ENCODE measurements at regions not wholly inside any gene's neighbourhood (a gene's known extent, or its start where the extent isn't known, plus 50 kb on each side); places are given as distances from the start of the nearest gene placed in this dataset.

GRCh38 chr9:79480639-79481038, 91.1 kb upstream of the TLE4 start:
- Histone ChIP-seq H3K27me3 (replicated peaks in 1 of 4; ENCODE audit: control insufficient read depth in 3 of 4, extremely low read depth in 1 of 4, insufficient read depth in 3 of 4, low read length in 3 of 4) (no peaks in the 10 kb centered on the region), H3K9ac (replicated peaks in 1 of 4; ENCODE audit: extremely low read depth in 1 of 4, low read depth in 3 of 4, low read length in 3 of 4) (no peak overlapping the region), H2BK20ac (ENCODE audit: low read length) (no peak overlapping the region), H2BK15ac (ENCODE audit: low read length) (no peak overlapping the region), H3K27ac (ENCODE audit: low read depth, low read length) (no peak overlapping the region), H3K14ac (ENCODE audit: insufficient read length) (no peak overlapping the region), H4K8ac (ENCODE audit: extremely low read depth, insufficient read depth, low read length) (no peak overlapping the region), H2BK12ac (ENCODE audit: low read depth, low read length) (no peak overlapping the region), H3K23me2 (ENCODE audit: low read depth, low read length) (peaks cover 2% of the 10 kb centered on the region; the same call in 1 of the 2 replicates), H3K18ac (ENCODE audit: extremely low read depth, low read length) (no peak overlapping the region), H3K23ac (ENCODE audit: insufficient read length) (peak overlapping the region; percentile 76), H3K36me3 (ENCODE audit: control insufficient read depth in 2 of 4, insufficient read depth in 4 of 4, low read length in 3 of 4) (no peaks in the 10 kb centered on the region), H3K9me3 (ENCODE audit: insufficient read depth in 2 of 2, low read depth in 1 of 2, low read length in 1 of 2) (no peaks in the 10 kb centered on the region), H3K79me1 (ENCODE audit: low read depth, low read length) (no peaks in the 10 kb centered on the region), H4K5ac (ENCODE audit: insufficient read length, low read depth, low read length) (no peak overlapping the region), H2AK5ac (ENCODE audit: low read depth, low read length) (no peak overlapping the region), H4K20me1 (replicated peaks in 1 of 2; ENCODE audit: control insufficient read depth in 1 of 2, insufficient read depth in 2 of 2, low read length in 2 of 2) (no peaks in the 10 kb centered on the region), H3K4me3 (ENCODE audit: extremely low read depth in 1 of 4, insufficient read depth in 2 of 4, low read depth in 3 of 4, low read length in 4 of 4) (no peak overlapping the region), H3K4me2 (ENCODE audit: insufficient read depth in 1 of 2, low read depth in 2 of 2, low read length in 2 of 2) (no peak overlapping the region), H3K79me2 (ENCODE audit: control insufficient read depth in 1 of 2, insufficient read depth in 2 of 2, low read length in 2 of 2) (no peaks in the 10 kb centered on the region), H4K91ac (replicated peaks; ENCODE audit: insufficient read length, low read length) (no peak overlapping the region), H3K4me1 (replicated peaks in 1 of 4; ENCODE audit: control insufficient read depth in 3 of 4, insufficient read depth in 4 of 4, low read length in 3 of 4) (no peaks in the 10 kb centered on the region; a peak in 1 of 7 replicates), H2AFZ (ENCODE audit: low read length) (no peak overlapping the region), H2BK5ac (ENCODE audit: low read depth, low read length) (no peak overlapping the region), H3K56ac (replicated peaks; ENCODE audit: insufficient read length, low read depth, low read length) (no peak overlapping the region), H2BK120ac (replicated peaks; ENCODE audit: low read depth, low read length) (no peak overlapping the region), H3K4ac (replicated peaks; ENCODE audit: insufficient read length, low read depth, low read length) (no peak overlapping the region)
- no peak for DNase-seq (ENCODE audit: low read depth in 1 of 2, low spot score in 2 of 2)
- ChIA-PET POLR2A (ENCODE audit: partially characterized antibody) (interaction anchor here (0.6 kb wide), 1 partner anchor 9 kb away, joined by 3 read pairs; no protein-coding TSS in a partner anchor), CTCF (ENCODE audit: partially characterized antibody) (interaction anchor here (0.5 to 1.8 kb wide), 4 partner anchors 9 to 1680 kb away, joined by 3 to 4 read pairs (median 4); no protein-coding TSS in a partner anchor)
- FAIRE-seq, result no peak
- WGBS, 2 experiments (ENCODE audit: extremely low coverage in 1 of 2, insufficient coverage in 1 of 2, insufficient read length in 1 of 2, insufficient replicate concordance in 2 of 2, low coverage in 1 of 2, low lambda C conversion rate in 2 of 2, missing lambda C conversion rate in 1 of 2), result 81% methylated on average over 4 of the region's 4 CpGs; no CpG with 5 or more reads in 1 of the 2 experiments
- TF ChIP-seq KDM4A (IDR thresholded peaks at IDR 0.05; ENCODE audit: low read depth, low read length, severe bottlenecking), result no peak
- TF ChIP-seq HDAC6 (IDR thresholded peaks at IDR 0.05; ENCODE audit: low read depth, low read length), result no peak
- no peak for TF ChIP-seq RNF2 (IDR thresholded peaks at IDR 0.05; ENCODE audit: borderline replicate concordance, low read depth, low read length, missing control alignments, poor library complexity, severe bottlenecking)
- no peak for TF ChIP-seq TAF7 (optimal IDR thresholded peaks at IDR 0.05; ENCODE audit: borderline replicate concordance, low read depth, low read length)
- TF ChIP-seq SIN3A (conservative IDR thresholded peaks at IDR 0.05 in 1 of 2, IDR thresholded peaks at IDR 0.05 in 1 of 2; ENCODE audit: low read depth in 1 of 2, low read length in 2 of 2), result no peak
- no peak for TF ChIP-seq CEBPB (IDR thresholded peaks at IDR 0.05; ENCODE audit: low read depth, low read length)
- TF ChIP-seq CHD2 (IDR thresholded peaks at IDR 0.05; ENCODE audit: low read length), result no peak
- TF ChIP-seq NRF1 (IDR thresholded peaks at IDR 0.05; ENCODE audit: low read depth, low read length), result no peak
- no peak for TF ChIP-seq POLR2AphosphoS5 (IDR thresholded peaks at IDR 0.05; ENCODE audit: low read depth, low read length)
- no peak for TF ChIP-seq KDM5A (IDR thresholded peaks at IDR 0.05; ENCODE audit: low read length)
